ENCODE measurements at regions not wholly inside any gene's neighbourhood (a gene's known extent, or its start where the extent isn't known, plus 50 kb on each side); places are given as distances from the start of the nearest gene placed in this dataset.

- Histone ChIP-seq H3F3A (ENCODE audit: insufficient read depth, low read length, poor library complexity, severe bottlenecking) (no peaks in the 10 kb centered on the region), H3K4me3 (ENCODE audit: low read length) (no peak overlapping the region), H3K36me3 (ENCODE audit: insufficient read depth, low read length) (no peaks in the 10 kb centered on the region), H3K79me2 (replicated peaks; ENCODE audit: insufficient read depth, low read length) (no peaks in the 10 kb centered on the region), H2AFZ (ENCODE audit: low read depth, low read length) (no peak overlapping the region), H3K4me2 (ENCODE audit: low read length) (no peak overlapping the region), H3K27ac (ENCODE audit: low read length) (no peak overlapping the region), H3K9me2 (ENCODE audit: insufficient read depth, low read length) (no peaks in the 10 kb centered on the region), H3K9ac (ENCODE audit: low read length) (no peak overlapping the region), H3K27me3 (ENCODE audit: insufficient read depth, low read depth, low read length) (no peaks in the 10 kb centered on the region), H3K9me3 (ENCODE audit: low read length) (no peaks in the 10 kb centered on the region), H4K20me1 (ENCODE audit: insufficient read depth) (no peaks in the 10 kb centered on the region)
- TF ChIP-seq REST (IDR thresholded peaks at IDR 0.05; ENCODE audit: borderline replicate concordance): no peak
- no peak for TF ChIP-seq EZH2 (IDR thresholded peaks at IDR 0.05; ENCODE audit: borderline replicate concordance, insufficient read depth, low read length, poor library complexity, severe bottlenecking)
- no peak for TF ChIP-seq EP300 (conservative IDR thresholded peaks at IDR 0.05; ENCODE audit: poor library complexity, severe bottlenecking)
- TF ChIP-seq CTCF (IDR thresholded peaks at IDR 0.05; ENCODE audit: poor library complexity, severe bottlenecking): no peak
- no peak for TF ChIP-seq RAD21 (conservative IDR thresholded peaks at IDR 0.05)
- no peak for TF ChIP-seq SMC3 (conservative IDR thresholded peaks at IDR 0.05; ENCODE audit: poor library complexity)
- no peak for TF ChIP-seq TAF1 (IDR thresholded peaks at IDR 0.05; ENCODE audit: low read depth)
- no peak for TF ChIP-seq POLR2AphosphoS5 (IDR thresholded peaks at IDR 0.05)
- TF ChIP-seq MXI1 (conservative IDR thresholded peaks at IDR 0.05; ENCODE audit: poor library complexity, severe bottlenecking): no peak
Measured at GRCh38 chrX:39944416-39944815, 153.3 kb downstream of the BCOR start.

GRCh38 chrX:39945709-39946108 is 152.0 kb downstream of the BCOR start:
- no peaks in the 10 kb centered on the region for H3K27me3 ChIP-seq (ENCODE audit: insufficient read depth, low read depth, low read length)

More at GRCh38 chrX:39945709-39946108, 152.0 kb downstream of the BCOR start:
- Histone ChIP-seq H3K9me2 (ENCODE audit: insufficient read depth, low read length) (no peaks in the 10 kb centered on the region), H3K4me2 (ENCODE audit: low read length) (no peak overlapping the region), H3K36me3 (ENCODE audit: insufficient read depth, low read length) (no peaks in the 10 kb centered on the region), H3K27ac (ENCODE audit: low read length) (no peak overlapping the region), H2AFZ (ENCODE audit: low read depth, low read length) (no peak overlapping the region), H4K20me1 (ENCODE audit: insufficient read depth) (no peaks in the 10 kb centered on the region), H3K79me2 (replicated peaks; ENCODE audit: insufficient read depth, low read length) (no peaks in the 10 kb centered on the region), H3K4me3 (ENCODE audit: low read length) (no peak overlapping the region), H3F3A (ENCODE audit: insufficient read depth, low read length, poor library complexity, severe bottlenecking) (no peaks in the 10 kb centered on the region), H3K9me3 (ENCODE audit: low read length) (no peaks in the 10 kb centered on the region), H3K9ac (ENCODE audit: low read length) (no peak overlapping the region)
- TF ChIP-seq REST (IDR thresholded peaks at IDR 0.05; ENCODE audit: borderline replicate concordance) (no peak), TAF1 (IDR thresholded peaks at IDR 0.05; ENCODE audit: low read depth) (no peak), RAD21 (conservative IDR thresholded peaks at IDR 0.05) (no peak), POLR2AphosphoS5 (IDR thresholded peaks at IDR 0.05) (no peak), MXI1 (conservative IDR thresholded peaks at IDR 0.05; ENCODE audit: poor library complexity, severe bottlenecking) (no peak), CTCF (IDR thresholded peaks at IDR 0.05; ENCODE audit: poor library complexity, severe bottlenecking) (no peak), EZH2 (IDR thresholded peaks at IDR 0.05; ENCODE audit: borderline replicate concordance, insufficient read depth, low read length, poor library complexity, severe bottlenecking) (no peak), EP300 (conservative IDR thresholded peaks at IDR 0.05; ENCODE audit: poor library complexity, severe bottlenecking) (no peak), SMC3 (conservative IDR thresholded peaks at IDR 0.05; ENCODE audit: poor library complexity) (no peak)
